ENCODE measurements at regions not wholly inside any gene's neighbourhood (a gene's known extent, or its start where the extent isn't known, plus 50 kb on each side); places are given as distances from the start of the nearest gene placed in this dataset.

DNA sequence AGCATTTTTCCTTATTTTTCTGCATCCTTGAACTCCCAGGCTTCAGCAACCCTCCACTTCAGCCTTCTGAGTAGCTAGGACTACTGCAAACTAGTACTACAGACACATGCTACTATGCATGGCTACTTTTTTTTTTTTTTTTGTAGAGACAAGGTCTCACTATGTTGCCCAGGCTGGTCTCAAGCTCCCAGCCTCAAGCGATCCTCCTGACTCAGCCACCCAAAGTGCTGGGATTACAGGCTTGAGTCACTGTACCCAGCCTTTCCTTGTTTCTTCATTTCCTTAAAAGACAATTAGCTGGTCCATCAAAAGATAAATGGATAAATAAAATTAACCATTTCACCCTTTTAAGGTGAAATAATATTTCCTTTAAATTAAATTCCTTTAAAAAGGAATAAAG is 205.8 kb downstream of the SPTSSA start:
- TF ChIP-seq, protein P1, sequence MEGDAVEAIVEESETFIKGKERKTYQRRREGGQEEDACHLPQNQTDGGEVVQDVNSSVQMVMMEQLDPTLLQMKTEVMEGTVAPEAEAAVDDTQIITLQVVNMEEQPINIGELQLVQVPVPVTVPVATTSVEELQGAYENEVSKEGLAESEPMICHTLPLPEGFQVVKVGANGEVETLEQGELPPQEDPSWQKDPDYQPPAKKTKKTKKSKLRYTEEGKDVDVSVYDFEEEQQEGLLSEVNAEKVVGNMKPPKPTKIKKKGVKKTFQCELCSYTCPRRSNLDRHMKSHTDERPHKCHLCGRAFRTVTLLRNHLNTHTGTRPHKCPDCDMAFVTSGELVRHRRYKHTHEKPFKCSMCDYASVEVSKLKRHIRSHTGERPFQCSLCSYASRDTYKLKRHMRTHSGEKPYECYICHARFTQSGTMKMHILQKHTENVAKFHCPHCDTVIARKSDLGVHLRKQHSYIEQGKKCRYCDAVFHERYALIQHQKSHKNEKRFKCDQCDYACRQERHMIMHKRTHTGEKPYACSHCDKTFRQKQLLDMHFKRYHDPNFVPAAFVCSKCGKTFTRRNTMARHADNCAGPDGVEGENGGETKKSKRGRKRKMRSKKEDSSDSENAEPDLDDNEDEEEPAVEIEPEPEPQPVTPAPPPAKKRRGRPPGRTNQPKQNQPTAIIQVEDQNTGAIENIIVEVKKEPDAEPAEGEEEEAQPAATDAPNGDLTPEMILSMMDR (IDR thresholded peaks at IDR 0.05; ENCODE audit: low read depth, low read length, missing control alignments), result no peak
- no peak overlapping the region for H3K4me3 ChIP-seq (ENCODE audit: low read depth, low read length)
- no peak for DNase-seq (ENCODE audit: low read depth)
- in situ Hi-C loops (cut with HindIII; ENCODE audit: low sequenced_read_pairs), result no loop called here

DNA sequence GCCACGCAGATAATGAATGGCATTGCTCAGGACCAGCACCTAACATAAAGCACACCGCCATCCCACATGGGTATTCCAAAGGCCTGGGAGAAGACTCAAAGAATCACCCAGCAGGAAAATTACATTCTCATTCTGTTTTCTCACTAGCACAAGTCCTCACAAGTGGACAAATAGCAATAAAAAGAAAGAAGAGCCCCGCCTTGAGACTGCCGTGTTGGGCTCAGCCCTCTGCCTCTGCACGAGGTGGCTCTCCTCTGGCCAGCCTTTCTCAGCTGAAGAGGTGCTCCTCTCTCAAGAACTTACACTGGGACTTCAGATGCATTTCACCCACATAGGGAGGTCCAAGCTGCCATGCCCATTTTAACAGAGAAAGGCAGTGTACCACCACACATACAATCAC is 207.5 kb downstream of the SPTSSA start:
- in situ Hi-C loops (cut with HindIII; ENCODE audit: low sequenced_read_pairs), result no loop called here
- H3K4me3 ChIP-seq (ENCODE audit: low read depth, low read length), result no peak overlapping the region
- TF ChIP-seq, protein P1 (IDR thresholded peaks at IDR 0.05; ENCODE audit: low read depth, low read length, missing control alignments), result no peak
- no peak for DNase-seq (ENCODE audit: low read depth)

DNA sequence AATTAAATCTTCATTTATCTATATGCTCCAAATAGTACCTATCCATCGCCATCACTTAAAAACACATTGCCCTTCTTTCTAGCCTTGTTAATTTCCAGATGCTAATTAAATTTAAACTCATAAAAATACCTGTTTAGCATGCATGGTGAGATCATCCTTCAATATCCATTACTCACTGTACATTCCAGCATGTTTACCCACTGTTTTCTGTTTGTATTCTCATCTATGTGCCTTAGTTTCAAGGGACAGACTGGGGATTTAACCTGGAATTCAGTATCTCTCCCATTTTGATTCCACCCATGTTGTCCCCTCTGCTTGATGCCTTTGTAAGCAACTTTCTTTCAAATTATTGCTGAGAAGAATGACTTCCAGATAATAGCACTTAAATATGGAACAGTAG is 208.0 kb downstream of the SPTSSA start:
- in situ Hi-C loops (cut with HindIII; ENCODE audit: low sequenced_read_pairs), result no loop called here
- TF ChIP-seq, protein P1 (IDR thresholded peaks at IDR 0.05; ENCODE audit: low read depth, low read length, missing control alignments), result no peak
- DNase-seq (ENCODE audit: low read depth), result no peak
- no peak overlapping the region for H3K4me3 ChIP-seq (ENCODE audit: low read depth, low read length)

DNA sequence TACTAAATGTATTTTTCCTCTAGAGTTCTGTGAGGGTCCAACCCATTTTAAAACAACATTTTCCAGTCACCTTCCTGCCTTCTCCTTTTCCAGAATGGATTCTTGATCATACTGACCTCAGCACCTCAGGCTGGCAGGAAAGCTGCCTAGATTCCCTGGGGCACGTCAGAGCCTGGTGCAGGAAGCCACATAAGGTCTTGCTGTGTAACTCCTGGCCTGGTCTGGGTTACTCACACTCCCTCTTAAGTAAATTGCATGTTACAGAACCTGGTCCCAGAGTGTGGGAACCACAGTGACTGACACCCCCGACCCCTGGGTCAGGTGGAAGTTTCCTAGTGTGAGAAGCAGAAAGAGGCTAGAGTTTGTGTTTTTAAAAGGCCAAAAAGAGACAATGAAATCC is 209.8 kb downstream of the SPTSSA start:
- TF ChIP-seq, protein P1 (IDR thresholded peaks at IDR 0.05; ENCODE audit: low read depth, low read length, missing control alignments), result no peak
- no peak overlapping the region for H3K4me3 ChIP-seq (ENCODE audit: low read depth, low read length)
- in situ Hi-C loops (cut with HindIII; ENCODE audit: low sequenced_read_pairs), result no loop called here
- DNase-seq (ENCODE audit: low read depth), result no peak

DNA sequence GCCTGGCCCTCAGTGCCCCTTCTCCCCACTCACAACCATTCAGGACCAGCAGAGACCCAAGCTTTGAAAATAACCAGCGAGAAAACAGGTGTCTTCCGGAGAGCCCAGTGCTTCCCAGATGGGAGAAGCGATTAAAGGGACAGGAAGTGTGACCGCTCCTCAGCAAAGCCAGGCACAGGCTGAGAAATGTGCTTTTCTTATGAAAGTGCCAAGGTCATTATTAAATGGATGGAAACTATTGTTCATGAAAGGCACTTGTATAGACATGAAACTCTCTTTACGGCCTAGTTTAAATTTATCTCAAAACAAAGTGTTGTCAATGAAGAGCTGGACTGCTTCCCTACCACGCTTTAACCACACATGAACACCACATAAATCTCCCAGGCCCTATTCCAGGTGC is 210.4 kb downstream of the SPTSSA start:
- in situ Hi-C loops (cut with HindIII; ENCODE audit: low sequenced_read_pairs), result no loop called here
- no peak for DNase-seq (ENCODE audit: low read depth)
- H3K4me3 ChIP-seq (ENCODE audit: low read depth, low read length), result no peak overlapping the region
- TF ChIP-seq, protein P1 (IDR thresholded peaks at IDR 0.05; ENCODE audit: low read depth, low read length, missing control alignments), result no peak

DNA sequence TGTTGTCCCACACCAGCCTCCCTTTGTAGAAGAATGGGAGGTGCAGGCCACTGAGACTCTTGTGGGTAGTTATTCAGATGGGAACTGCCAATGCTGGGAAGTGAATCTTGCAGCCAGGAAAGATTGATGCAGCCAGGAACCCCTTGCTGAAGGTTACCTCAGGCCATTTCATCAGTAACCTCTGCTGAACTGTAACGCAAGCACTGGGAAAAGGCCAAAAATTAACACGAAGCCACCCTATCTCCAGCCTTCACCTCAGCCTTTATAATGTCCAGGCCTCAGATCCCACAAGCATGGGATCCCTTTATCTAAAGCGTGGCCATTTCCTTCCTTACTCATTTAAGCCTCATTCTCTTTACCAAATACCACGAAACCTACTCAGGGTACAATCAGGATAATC is 211.1 kb downstream of the SPTSSA start:
- no peak for DNase-seq (ENCODE audit: low read depth)
- TF ChIP-seq, protein P1 (IDR thresholded peaks at IDR 0.05; ENCODE audit: low read depth, low read length, missing control alignments), result no peak
- in situ Hi-C loops (cut with HindIII; ENCODE audit: low sequenced_read_pairs), result no loop called here
- no peak overlapping the region for H3K4me3 ChIP-seq (ENCODE audit: low read depth, low read length)

DNA sequence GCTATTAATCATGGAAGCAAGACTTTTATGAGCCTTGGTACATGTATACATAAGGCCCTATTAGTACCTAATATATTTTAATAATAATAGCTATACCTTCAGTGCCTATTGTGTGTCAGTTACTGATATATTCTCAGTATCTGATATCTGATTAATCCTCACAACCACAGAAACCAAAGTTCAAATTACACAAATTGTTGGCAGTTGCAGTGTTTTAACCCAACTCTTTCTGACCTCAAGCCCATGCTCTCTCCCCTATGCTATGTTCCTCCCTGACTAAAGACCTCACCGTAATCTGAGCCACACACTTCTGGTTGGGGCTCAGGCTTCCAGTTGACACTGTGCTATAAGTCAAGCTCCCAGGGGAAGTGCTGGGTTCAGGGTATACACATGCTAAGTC is 214.4 kb downstream of the SPTSSA start:
- TF ChIP-seq, protein P1 (IDR thresholded peaks at IDR 0.05; ENCODE audit: low read depth, low read length, missing control alignments), result no peak
- in situ Hi-C loops (cut with HindIII; ENCODE audit: low sequenced_read_pairs), result no loop called here
- no peak for DNase-seq (ENCODE audit: low read depth)
- no peak overlapping the region for H3K4me3 ChIP-seq (ENCODE audit: low read depth, low read length)
